HEK293 (cell line): ENCODE measurements at regions not wholly inside any gene's neighbourhood (a gene's known extent, or its start where the extent isn't known, plus 50 kb on each side); places are given as distances from the start of the nearest gene placed in this dataset.

Experiments
- CTCF ChIA-PET: fragments of 350-600 bp; formaldehyde crosslinking; extraction: SDS; loops from one replicate; lab custom pipeline; 2021; ENCODE audit warnings: antibody characterized with exemption; lab: Yijun Ruan, JAX
- POLR2A ChIA-PET: fragments of 300-600 bp; formaldehyde crosslinking; extraction: SDS; loops from one replicate; lab custom pipeline; 2020; ENCODE audit warnings: antibody characterized with exemption, inconsistent platforms; lab: Yijun Ruan, JAX
- H3K27ac ChIP-seq: fragments of 200-500 bp; sonication (Bioruptor generic); 2 replicates; pipeline ENCODE4 v1.5.1; 2014; ENCODE audit warnings: low read depth, low read length, control low read depth, inconsistent platforms; ENCODE audit errors: extremely low read depth
- H3K36me3 ChIP-seq, 2 experiments: fragments of 200-500 bp in 1 of 2; sonication (Bioruptor generic) in 1 of 2; 1 replicate in 1 of 2; 2 replicates in 1 of 2; pipeline ENCODE4 v1.5.1; 2014 to 2017; ENCODE audit warnings: inconsistent platforms in 2 of 2, low read length in 2 of 2; ENCODE audit not compliant: control insufficient read depth in 2 of 2, insufficient read depth in 1 of 2
- H3K4me1 ChIP-seq: fragments of 200-500 bp; sonication (Bioruptor generic); 2 replicates; pipeline ENCODE4 v1.5.1; 2014; ENCODE audit warnings: mild to moderate bottlenecking, low read length, inconsistent platforms; ENCODE audit not compliant: control insufficient read depth, insufficient read depth
- H3K4me3 ChIP-seq: 2 replicates; pipeline ENCODE4 v1.5.1; 2011; ENCODE audit warnings: low read depth, mild to moderate bottlenecking, control low read depth, low read length, moderate library complexity
- H3K9me3 ChIP-seq: fragments of 200-500 bp; sonication (Bioruptor generic); 2 replicates; pipeline ENCODE4 v1.5.1; 2014; ENCODE audit warnings: low read depth, low read length, inconsistent platforms; ENCODE audit not compliant: control insufficient read depth, insufficient read depth
- BCL11A ChIP-seq: fragments of 450-650 bp; formaldehyde crosslinking; IDR thresholded peaks from 2 replicates; pipeline ENCODE4 v1.5.1; 2016; ENCODE audit warnings: low read depth, missing biosample characterization, missing genetic modification characterization
- EGR2 ChIP-seq: fragments of 450-650 bp; formaldehyde crosslinking; IDR thresholded peaks from 2 replicates; pipeline ENCODE4 v1.5.1; 2016; ENCODE audit warnings: low read depth, missing biosample characterization, missing genetic modification characterization
- ELK4 ChIP-seq: IDR thresholded peaks from 2 replicates; pipeline ENCODE4 v1.6.1; 2011; ENCODE audit warnings: mild to moderate bottlenecking, low read depth, low read length, borderline replicate concordance
- GLI4 ChIP-seq: fragments of 450-650 bp; formaldehyde crosslinking; IDR thresholded peaks from 2 replicates; pipeline ENCODE4 v1.5.1; 2016; ENCODE audit warnings: missing biosample characterization, missing genetic modification characterization
- KLF1 ChIP-seq: fragments of 450-650 bp; formaldehyde crosslinking; IDR thresholded peaks from 2 replicates; pipeline ENCODE4 v1.5.1; 2016; ENCODE audit warnings: missing biosample characterization, missing genetic modification characterization
- PRDM2 ChIP-seq: fragments of 450-650 bp; formaldehyde crosslinking; IDR thresholded peaks from 2 replicates; pipeline ENCODE4 v1.5.1; 2016; ENCODE audit warnings: missing biosample characterization, missing genetic modification characterization, borderline replicate concordance
- SALL2 ChIP-seq: fragments of 450-650 bp; formaldehyde crosslinking; IDR thresholded peaks from 2 replicates; pipeline ENCODE4 v1.5.0; 2017; ENCODE audit warnings: missing biosample characterization, mild to moderate bottlenecking, missing genetic modification characterization, borderline replicate concordance
- ZBTB10 ChIP-seq: fragments of 450-650 bp; formaldehyde crosslinking; IDR thresholded peaks from 2 replicates; pipeline ENCODE4 v1.5.1; 2016; ENCODE audit warnings: missing biosample characterization, missing genetic modification characterization
- ZBTB48 ChIP-seq: fragments of 450-650 bp; formaldehyde crosslinking; IDR thresholded peaks from 2 replicates; pipeline ENCODE4 v1.5.1; 2016; ENCODE audit warnings: missing biosample characterization, missing genetic modification characterization
- ZNF501 ChIP-seq: fragments of 450-650 bp; formaldehyde crosslinking; IDR thresholded peaks from 2 replicates; pipeline ENCODE4 v1.5.1; 2016; ENCODE audit warnings: missing biosample characterization, missing genetic modification characterization
- ZNF529 ChIP-seq: fragments of 450-650 bp; formaldehyde crosslinking; IDR thresholded peaks from 2 replicates; pipeline ENCODE4 v1.5.1; 2017; ENCODE audit warnings: missing genetic modification characterization, missing biosample characterization; ENCODE audit not compliant: insufficient replicate concordance
- ZNF692 ChIP-seq: fragments of 450-650 bp; formaldehyde crosslinking; IDR thresholded peaks from 2 replicates; pipeline ENCODE4 v1.5.1; 2016; ENCODE audit warnings: missing biosample characterization, missing genetic modification characterization
- ZSCAN16 ChIP-seq: fragments of 450-650 bp; formaldehyde crosslinking; IDR thresholded peaks from 2 replicates; pipeline ENCODE4 v1.5.1; 2016; ENCODE audit warnings: missing biosample characterization, missing genetic modification characterization

GRCh38 chr15:94749811-94750617 lies 518.7 kb downstream of the MCTP2 start:
- Histone ChIP-seq H3K27ac (no peak overlapping the region), H3K9me3 (no peaks in the 10 kb centered on the region), H3K36me3 (no peaks in the 10 kb centered on the region), H3K4me3 (no peak overlapping the region), H3K4me1 (no peaks in the 10 kb centered on the region)
- TF ChIP-seq EGR2 (tag by site-specific recombination) = no peak
- no peak for TF ChIP-seq ZNF529 (tag by site-specific recombination)
- TF ChIP-seq KLF1 (tag by site-specific recombination) = no peak
- no peak for TF ChIP-seq GLI4 (tag by site-specific recombination)
- POLR2A ChIA-PET = no interaction called here
- CTCF ChIA-PET = interaction anchor here (0.5 to 1.2 kb wide), 2 partner anchors 79 to 90 kb away, joined by 3 read pairs; no protein-coding TSS in a partner anchor

GRCh38 chr15:94760348-94760747 lies 529.0 kb downstream of the MCTP2 start:
- ChIA-PET POLR2A (interaction anchor here (1.3 kb wide), 1 partner anchor 45 kb away, joined by 3 read pairs; no protein-coding TSS in a partner anchor), CTCF (interaction anchor here (0.6 to 0.7 kb wide), 2 partner anchors 25 to 850 kb away, joined by 3 to 5 read pairs; no protein-coding TSS in a partner anchor)
- Histone ChIP-seq H3K36me3 (no peaks in the 10 kb centered on the region), H3K27ac (no peak overlapping the region), H3K9me3 (no peaks in the 10 kb centered on the region), H3K4me3 (no peak overlapping the region), H3K4me1 (no peaks in the 10 kb centered on the region)
- TF ChIP-seq ZNF501 (tag by site-specific recombination) = no peak
- TF ChIP-seq SALL2 = no peak
- TF ChIP-seq ELK4 = no peak
- TF ChIP-seq ZBTB48 (tag by site-specific recombination) = no peak
- no peak for TF ChIP-seq ZBTB10
- no peak for TF ChIP-seq PRDM2 (tag by site-specific recombination)
- TF ChIP-seq ZNF692 (tag by site-specific recombination) = no peak
- TF ChIP-seq ZSCAN16 (tag by site-specific recombination) = no peak
- no peak for TF ChIP-seq BCL11A (tag by site-specific recombination)
- no peak for TF ChIP-seq ZNF529 (tag by site-specific recombination)
